ENCODE measurements at regions not wholly inside any gene's neighbourhood (a gene's known extent, or its start where the extent isn't known, plus 50 kb on each side); places are given as distances from the start of the nearest gene placed in this dataset.

- no peaks in the 10 kb centered on the region for H3K9me1 ChIP-seq (ENCODE audit: control insufficient read depth, insufficient read depth, low read length)
- no peaks in the 10 kb centered on the region for H3K79me2 ChIP-seq (ENCODE audit: control insufficient read depth, insufficient read depth, low read length)
- H3K4me3 ChIP-seq: no peak overlapping the region
- POLR2A ChIA-PET: no interaction called here
- FAIRE-seq (no peak), DNase-seq (ENCODE audit: extremely low read depth in 1 of 4, low spot score in 3 of 4) (no peak), ATAC-seq (no peak)
- H3K27ac ChIP-seq (ENCODE audit: extremely low read depth, low read depth, low read length): no peak overlapping the region
- CTCF ChIA-PET (ENCODE audit: low intra/inter-chr PET ratio): no interaction called here
- no peak overlapping the region for H3K4me2 ChIP-seq (ENCODE audit: insufficient read depth, low read length)
- H3K9me3 ChIP-seq (replicated peaks; ENCODE audit: control insufficient read depth, insufficient read depth, low read depth, low read length): 0 out of 2 replicates have a peak, but pooled peaks cover 4% of the 10 kb centered on the region
- TF ChIP-seq CEBPZ (IDR thresholded peaks at IDR 0.05; ENCODE audit: borderline replicate concordance, low read depth, low read length) (no peak), RREB1 (CRISPR knock-in tag; IDR thresholded peaks at IDR 0.05) (no peak), PHB (CRISPR knock-in tag; IDR thresholded peaks at IDR 0.05) (no peak), STAT6 (CRISPR knock-in tag; IDR thresholded peaks at IDR 0.05) (no peak)
- no peaks in the 10 kb centered on the region for H4K20me1 ChIP-seq (replicated peaks; ENCODE audit: control insufficient read depth, insufficient read depth, low read length)
- H3K4me1 ChIP-seq (replicated peaks in 1 of 2; ENCODE audit: control insufficient read depth in 2 of 2, insufficient read depth in 2 of 2, low read length in 2 of 2): no peaks in the 10 kb centered on the region
- intact Hi-C loops (cut with micrococcal nuclease): no loop called here
- H3K36me3 ChIP-seq (ENCODE audit: control insufficient read depth, insufficient read depth, low read length): no peaks in the 10 kb centered on the region
- H3K27me3 ChIP-seq (ENCODE audit: control insufficient read depth in 2 of 2, insufficient read depth in 2 of 2, low read length in 2 of 2): no peaks in the 10 kb centered on the region
- H3K9ac ChIP-seq (ENCODE audit: insufficient read depth in 1 of 2, low read depth in 2 of 2, low read length in 2 of 2): no peak overlapping the region
- no TSS peak for BruUV-seq (replicated peaks)
- in situ Hi-C loops (cut with MboI): no loop called here
- 3% methylated on average over 3 of the region's 3 CpGs for WGBS (ENCODE audit: insufficient coverage, low coverage, missing lambda C conversion rate)
- H2AFZ ChIP-seq (ENCODE audit: low read depth, low read length): no peak overlapping the region
Observed at GRCh38 chr2:139177041-139177440, 396.9 kb upstream of the NXPH2 start.
